ENCODE measurements at regions not wholly inside any gene's neighbourhood (a gene's known extent, or its start where the extent isn't known, plus 50 kb on each side); places are given as distances from the start of the nearest gene placed in this dataset.

DNA sequence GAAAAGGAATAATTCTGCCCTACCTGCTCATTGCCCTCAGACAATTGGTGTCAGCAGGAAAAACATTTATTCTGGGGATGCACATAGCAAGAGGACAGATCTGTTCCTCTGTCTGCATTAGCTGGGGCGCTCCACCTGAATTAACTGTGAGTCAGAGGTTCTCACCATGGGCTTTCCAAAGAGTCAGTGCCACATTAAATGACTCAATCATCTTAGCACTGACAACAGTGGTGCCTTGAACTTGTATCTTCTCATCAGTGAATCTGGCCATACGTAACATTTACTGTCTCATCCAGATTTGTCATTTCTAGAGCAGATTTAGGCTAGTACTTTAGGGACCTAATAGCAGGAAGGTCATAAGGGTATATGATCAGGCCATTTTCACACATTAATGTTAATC, 358.1 kb upstream of the CRIM1 start:
- TF ChIP-seq, protein P1, sequence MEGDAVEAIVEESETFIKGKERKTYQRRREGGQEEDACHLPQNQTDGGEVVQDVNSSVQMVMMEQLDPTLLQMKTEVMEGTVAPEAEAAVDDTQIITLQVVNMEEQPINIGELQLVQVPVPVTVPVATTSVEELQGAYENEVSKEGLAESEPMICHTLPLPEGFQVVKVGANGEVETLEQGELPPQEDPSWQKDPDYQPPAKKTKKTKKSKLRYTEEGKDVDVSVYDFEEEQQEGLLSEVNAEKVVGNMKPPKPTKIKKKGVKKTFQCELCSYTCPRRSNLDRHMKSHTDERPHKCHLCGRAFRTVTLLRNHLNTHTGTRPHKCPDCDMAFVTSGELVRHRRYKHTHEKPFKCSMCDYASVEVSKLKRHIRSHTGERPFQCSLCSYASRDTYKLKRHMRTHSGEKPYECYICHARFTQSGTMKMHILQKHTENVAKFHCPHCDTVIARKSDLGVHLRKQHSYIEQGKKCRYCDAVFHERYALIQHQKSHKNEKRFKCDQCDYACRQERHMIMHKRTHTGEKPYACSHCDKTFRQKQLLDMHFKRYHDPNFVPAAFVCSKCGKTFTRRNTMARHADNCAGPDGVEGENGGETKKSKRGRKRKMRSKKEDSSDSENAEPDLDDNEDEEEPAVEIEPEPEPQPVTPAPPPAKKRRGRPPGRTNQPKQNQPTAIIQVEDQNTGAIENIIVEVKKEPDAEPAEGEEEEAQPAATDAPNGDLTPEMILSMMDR (IDR thresholded peaks at IDR 0.05; ENCODE audit: unreplicated experiment), result no peak
- Mint-ChIP-seq H3K27me3 (ENCODE audit: unreplicated experiment) (peaks cover 3% of the 10 kb centered on the region), H3K36me3 (ENCODE audit: low read depth, unreplicated experiment) (no peaks in the 10 kb centered on the region), H3K4me3 (ENCODE audit: unreplicated experiment) (no peak overlapping the region), H3K4me1 (ENCODE audit: unreplicated experiment) (peaks cover 50% of the 10 kb centered on the region), H3K27ac (ENCODE audit: unreplicated experiment) (peak overlapping the region; percentile 48), H3K9me3 (ENCODE audit: unreplicated experiment) (no peaks in the 10 kb centered on the region)
- no peak for DNase-seq (ENCODE audit: low spot score)

DNA sequence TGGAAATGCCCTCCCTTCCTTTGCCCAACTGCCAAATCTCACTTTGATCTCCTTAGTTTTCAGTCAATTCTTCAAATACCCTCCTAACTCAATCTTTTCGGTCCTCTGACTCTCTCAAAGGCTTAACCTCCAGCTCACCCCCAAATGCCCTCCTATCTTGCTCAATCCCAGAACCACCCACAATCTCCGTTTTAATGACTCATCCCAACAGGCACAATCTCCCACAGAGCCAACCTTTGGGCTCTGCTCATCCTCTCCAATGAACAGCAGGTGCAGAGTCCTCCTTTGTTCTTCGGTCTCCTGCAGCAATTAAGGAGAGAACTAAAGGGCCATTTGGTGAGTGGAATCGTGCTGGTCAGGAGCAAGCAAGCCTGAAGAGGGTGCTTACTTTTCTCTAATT, 366.1 kb upstream of the CRIM1 start:
- no peaks in the 10 kb centered on the region for H3K36me3 Mint-ChIP-seq (ENCODE audit: low read depth, unreplicated experiment)
- no peak overlapping the region for H3K27ac Mint-ChIP-seq (ENCODE audit: unreplicated experiment)
- no peak overlapping the region for H3K4me3 Mint-ChIP-seq (ENCODE audit: unreplicated experiment)
- no peak for DNase-seq (ENCODE audit: low spot score)
- TF ChIP-seq, protein P1 (IDR thresholded peaks at IDR 0.05; ENCODE audit: unreplicated experiment), result no peak
- peaks cover 2% of the 10 kb centered on the region for H3K27me3 Mint-ChIP-seq (ENCODE audit: unreplicated experiment)
- peaks cover 3% of the 10 kb centered on the region for H3K4me1 Mint-ChIP-seq (ENCODE audit: unreplicated experiment)
- H3K9me3 Mint-ChIP-seq (ENCODE audit: unreplicated experiment), result no peaks in the 10 kb centered on the region

DNA sequence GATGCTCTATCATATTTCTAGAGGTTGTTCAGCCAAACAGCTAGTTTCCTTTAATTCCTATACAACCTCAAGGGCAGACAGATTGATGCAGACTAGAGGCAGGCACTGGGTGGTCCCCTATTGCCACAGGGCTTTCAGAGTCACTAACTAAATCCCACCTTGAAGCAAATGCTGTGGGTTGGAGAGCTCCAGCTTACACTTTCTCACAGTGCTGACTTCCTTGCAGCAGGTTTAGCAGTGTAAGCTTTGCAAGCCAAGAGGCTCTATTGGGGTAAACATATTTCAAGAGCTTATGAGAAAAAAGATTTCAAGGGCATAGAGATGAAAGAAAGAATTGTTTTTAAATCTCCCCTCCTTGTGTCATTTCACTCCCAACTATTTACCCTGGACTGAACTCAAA, 366.5 kb upstream of the CRIM1 start:
- Mint-ChIP-seq H3K27me3 (ENCODE audit: unreplicated experiment) (peaks cover 2% of the 10 kb centered on the region), H3K36me3 (ENCODE audit: low read depth, unreplicated experiment) (no peaks in the 10 kb centered on the region), H3K4me3 (ENCODE audit: unreplicated experiment) (no peak overlapping the region), H3K27ac (ENCODE audit: unreplicated experiment) (no peak overlapping the region), H3K4me1 (ENCODE audit: unreplicated experiment) (peaks cover 3% of the 10 kb centered on the region), H3K9me3 (ENCODE audit: unreplicated experiment) (no peaks in the 10 kb centered on the region)
- TF ChIP-seq, protein P1 (IDR thresholded peaks at IDR 0.05; ENCODE audit: unreplicated experiment), result no peak
- DNase-seq (ENCODE audit: low spot score), result no peak

DNA sequence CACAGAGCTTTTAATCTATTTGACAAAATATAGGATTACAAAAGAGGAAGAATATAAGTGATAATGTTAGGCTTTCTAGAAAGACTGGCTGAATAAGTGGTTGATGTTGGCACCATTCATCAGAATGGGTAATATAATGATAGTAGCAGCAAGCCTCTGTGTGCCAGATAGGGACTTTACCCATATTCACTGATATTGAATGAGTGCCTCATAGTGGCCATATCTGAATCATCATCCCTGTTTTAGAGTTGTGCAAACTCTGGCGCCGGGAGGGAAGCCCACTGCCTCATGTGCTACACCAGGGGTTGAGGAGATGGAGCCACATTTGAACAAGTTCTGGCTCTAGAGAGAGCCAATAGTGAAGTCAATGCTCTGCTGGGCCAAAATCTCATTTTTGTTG, 368.7 kb upstream of the CRIM1 start:
- TF ChIP-seq, protein P1 (IDR thresholded peaks at IDR 0.05; ENCODE audit: unreplicated experiment), result no peak
- Mint-ChIP-seq H3K36me3 (ENCODE audit: low read depth, unreplicated experiment) (no peaks in the 10 kb centered on the region), H3K4me3 (ENCODE audit: unreplicated experiment) (no peak overlapping the region), H3K4me1 (ENCODE audit: unreplicated experiment) (peaks cover 6% of the 10 kb centered on the region), H3K9me3 (ENCODE audit: unreplicated experiment) (no peaks in the 10 kb centered on the region), H3K27me3 (ENCODE audit: unreplicated experiment) (peaks cover 2% of the 10 kb centered on the region), H3K27ac (ENCODE audit: unreplicated experiment) (no peak overlapping the region)
- DNase-seq (ENCODE audit: low spot score), result no peak

DNA sequence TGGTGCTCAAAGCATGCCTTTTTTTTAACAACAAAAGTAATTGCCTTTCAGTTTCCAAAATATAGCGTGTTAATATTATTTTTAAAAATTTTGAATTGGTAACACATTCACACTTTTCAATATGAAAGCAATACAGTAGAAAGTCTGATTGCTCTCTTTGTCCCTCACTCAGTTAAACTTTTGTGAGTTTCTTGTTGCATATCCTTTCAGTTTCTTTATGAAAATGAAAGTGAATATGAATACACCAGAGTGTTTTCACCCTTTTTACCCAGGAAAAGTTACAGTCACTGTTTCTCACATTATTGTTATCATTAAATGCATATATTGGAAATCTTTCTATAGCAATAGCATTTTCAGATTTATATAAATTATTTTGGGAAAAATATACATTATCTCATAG, 377.4 kb upstream of the CRIM1 start:
- Mint-ChIP-seq H3K4me1 (ENCODE audit: unreplicated experiment) (peaks cover 11% of the 10 kb centered on the region), H3K36me3 (ENCODE audit: low read depth, unreplicated experiment) (no peaks in the 10 kb centered on the region), H3K9me3 (ENCODE audit: unreplicated experiment) (no peaks in the 10 kb centered on the region), H3K4me3 (ENCODE audit: unreplicated experiment) (no peak overlapping the region), H3K27me3 (ENCODE audit: unreplicated experiment) (no peaks in the 10 kb centered on the region), H3K27ac (ENCODE audit: unreplicated experiment) (no peak overlapping the region)
- no peak for DNase-seq (ENCODE audit: low spot score)
- TF ChIP-seq, protein P1 (IDR thresholded peaks at IDR 0.05; ENCODE audit: unreplicated experiment), result no peak
